Liver (tissue), 3 donors: ENCODE measurements at regions not wholly inside any gene's neighbourhood (a gene's known extent, or its start where the extent isn't known, plus 50 kb on each side); places are given as distances from the start of the nearest gene placed in this dataset.

Source experiments
- HNF4A ChIP-seq, 2 donors: conservative IDR thresholded peaks; 2 replicates each; pipeline ENCODE4 v1.6.1; 2016; ENCODE audit warnings: antibody characterized with exemption in 2 of 2, mild to moderate bottlenecking in 2 of 2
- RAD21 ChIP-seq, 2 donors: IDR thresholded peaks; 2 replicates each; pipeline ENCODE4 v1.6.1; 2016; ENCODE audit warnings: antibody characterized with exemption in 2 of 2, mild to moderate bottlenecking in 2 of 2
- TAF1 ChIP-seq: conservative IDR thresholded peaks from 2 replicates; pipeline ENCODE4 v1.6.1; 2016; ENCODE audit warnings: antibody characterized with exemption, mild to moderate bottlenecking
- YY1 ChIP-seq: IDR thresholded peaks from 2 replicates; pipeline ENCODE4 v1.6.1; 2016; ENCODE audit warnings: antibody characterized with exemption, mild to moderate bottlenecking
- TF ChIP-seq, protein P1 (sequence below): fragments of 150-350 bp; IDR thresholded peaks from 2 replicates; pipeline ENCODE4 v1.5.1; 2017; ENCODE audit warnings: improper control_type of control experiment, low read depth, low read length; ENCODE audit not compliant: missing input control
- TF ChIP-seq, protein P2 (sequence below): IDR thresholded peaks from 2 replicates; pipeline ENCODE4 v1.6.1; 2016; ENCODE audit warnings: antibody characterized with exemption
- donor health status: healthy.
- donor health status: healthy.

- TF ChIP-seq TAF1, result no peak
- TF ChIP-seq, protein P1, sequence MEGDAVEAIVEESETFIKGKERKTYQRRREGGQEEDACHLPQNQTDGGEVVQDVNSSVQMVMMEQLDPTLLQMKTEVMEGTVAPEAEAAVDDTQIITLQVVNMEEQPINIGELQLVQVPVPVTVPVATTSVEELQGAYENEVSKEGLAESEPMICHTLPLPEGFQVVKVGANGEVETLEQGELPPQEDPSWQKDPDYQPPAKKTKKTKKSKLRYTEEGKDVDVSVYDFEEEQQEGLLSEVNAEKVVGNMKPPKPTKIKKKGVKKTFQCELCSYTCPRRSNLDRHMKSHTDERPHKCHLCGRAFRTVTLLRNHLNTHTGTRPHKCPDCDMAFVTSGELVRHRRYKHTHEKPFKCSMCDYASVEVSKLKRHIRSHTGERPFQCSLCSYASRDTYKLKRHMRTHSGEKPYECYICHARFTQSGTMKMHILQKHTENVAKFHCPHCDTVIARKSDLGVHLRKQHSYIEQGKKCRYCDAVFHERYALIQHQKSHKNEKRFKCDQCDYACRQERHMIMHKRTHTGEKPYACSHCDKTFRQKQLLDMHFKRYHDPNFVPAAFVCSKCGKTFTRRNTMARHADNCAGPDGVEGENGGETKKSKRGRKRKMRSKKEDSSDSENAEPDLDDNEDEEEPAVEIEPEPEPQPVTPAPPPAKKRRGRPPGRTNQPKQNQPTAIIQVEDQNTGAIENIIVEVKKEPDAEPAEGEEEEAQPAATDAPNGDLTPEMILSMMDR, result no peak
- no peak for TF ChIP-seq HNF4A (conservative IDR thresholded peaks at IDR 0.05)
- TF ChIP-seq, protein P2, sequence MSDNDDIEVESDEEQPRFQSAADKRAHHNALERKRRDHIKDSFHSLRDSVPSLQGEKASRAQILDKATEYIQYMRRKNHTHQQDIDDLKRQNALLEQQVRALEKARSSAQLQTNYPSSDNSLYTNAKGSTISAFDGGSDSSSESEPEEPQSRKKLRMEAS, result no peak
- no peak for TF ChIP-seq YY1
- no peak for TF ChIP-seq RAD21 (IDR thresholded peaks at IDR 0.05)
Measured at GRCh38 chr1:232244426-232244825, 385.5 kb downstream of the SIPA1L2 start.
